GM18508 (cell line): ENCODE measurements at regions not wholly inside any gene's neighbourhood (a gene's known extent, or its start where the extent isn't known, plus 50 kb on each side); places are given as distances from the start of the nearest gene placed in this dataset.
"Not testable (repeated sequence)": the region's sequence is repeated elsewhere in the genome, so short reads cannot be mapped to it uniquely, and the experiment has no call there.

Experiments used
- ATAC-seq: cut with Tn5 transposase; IDR thresholded peaks from one replicate; pipeline ENCODE4 v1.9.1; 2021; ENCODE audit warnings: moderate number of reproducible peaks; ENCODE audit not compliant: insufficient read depth, unreplicated experiment

DNA sequence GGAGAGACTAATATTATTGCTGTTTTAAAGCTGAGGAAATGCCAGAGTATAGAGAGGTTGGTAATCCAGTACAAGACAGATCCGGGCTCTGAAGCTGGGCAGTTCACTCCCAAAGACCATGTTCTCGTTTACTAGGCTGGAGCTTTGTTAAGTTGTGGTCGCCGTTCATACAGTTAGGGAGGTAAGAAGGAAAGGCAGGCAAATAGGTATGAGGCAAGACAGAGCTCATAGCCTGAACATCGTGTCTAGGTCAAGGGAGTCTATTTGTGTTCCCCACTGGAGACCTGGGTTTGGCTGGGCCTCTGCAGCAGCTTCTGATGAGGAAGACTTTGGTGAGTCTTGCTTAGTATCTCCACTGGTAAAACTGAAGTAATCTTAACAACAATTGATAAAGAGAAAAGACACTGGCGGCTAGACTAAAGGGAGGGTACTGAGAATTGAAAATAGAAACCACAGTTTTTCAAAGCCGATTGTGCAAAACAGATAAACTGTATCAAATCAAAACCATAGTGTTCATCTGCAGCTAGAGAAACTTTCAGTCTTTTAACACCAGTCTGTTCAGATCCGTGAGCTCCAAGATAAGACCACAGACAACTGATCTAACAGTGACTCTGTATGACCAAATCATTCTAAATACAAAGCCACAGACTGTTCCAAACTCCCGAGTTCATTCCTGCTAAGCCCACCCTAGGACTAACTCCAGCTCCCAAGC is 217.0 kb upstream of the FAM78B start:
- no peak for ATAC-seq

DNA sequence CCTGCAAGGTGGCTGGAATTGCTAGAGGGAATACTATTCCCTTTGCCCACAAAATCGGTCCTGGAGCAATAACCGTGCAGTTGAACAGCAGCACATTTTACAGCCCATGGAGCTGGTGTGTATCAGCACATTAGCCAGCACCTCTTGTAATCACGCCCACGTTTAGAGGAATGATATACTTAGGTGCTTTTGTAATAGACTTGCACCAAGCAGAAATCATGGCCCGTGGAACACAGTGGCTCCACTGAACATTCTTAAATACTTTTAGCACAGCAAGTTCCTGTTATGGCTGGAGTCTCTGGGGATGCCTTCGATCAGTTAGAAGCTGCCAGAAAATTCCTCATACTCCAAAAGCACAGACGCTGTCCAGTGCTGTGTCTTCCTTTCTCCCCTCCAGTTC is 218.1 kb upstream of the FAM78B start:
- ATAC-seq: no peak

DNA sequence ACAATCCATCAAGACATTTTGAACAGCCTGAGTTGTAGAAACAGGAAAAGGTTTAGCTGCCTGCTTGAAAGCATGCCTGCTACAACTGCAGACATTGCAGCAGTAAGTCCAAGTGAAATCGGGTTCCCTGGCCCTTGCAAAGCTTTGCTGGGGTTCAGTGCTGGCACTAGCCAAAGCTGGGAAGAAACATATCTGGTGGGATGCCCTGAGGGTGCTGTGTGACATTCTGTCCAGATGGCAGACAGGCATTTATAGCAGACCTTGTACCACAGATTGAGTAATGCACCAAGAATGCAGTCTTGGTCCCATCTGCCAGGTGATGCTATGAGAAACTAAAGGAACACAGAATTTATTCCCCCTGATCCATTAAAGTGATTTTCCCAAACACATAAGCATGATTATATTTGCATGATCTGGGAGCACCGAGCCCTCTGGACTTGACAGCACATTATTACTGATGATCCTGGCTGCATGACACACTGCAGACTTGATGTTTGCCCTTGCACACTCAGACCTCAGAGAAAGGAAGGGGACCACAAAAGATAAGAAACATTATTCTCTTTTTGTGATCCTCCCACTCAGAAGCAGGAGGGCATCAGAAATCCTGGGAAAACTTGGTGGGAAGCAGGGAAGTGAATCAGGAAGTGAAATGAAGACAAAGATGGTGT is 223.7 kb upstream of the FAM78B start:
- ATAC-seq: no peak

DNA sequence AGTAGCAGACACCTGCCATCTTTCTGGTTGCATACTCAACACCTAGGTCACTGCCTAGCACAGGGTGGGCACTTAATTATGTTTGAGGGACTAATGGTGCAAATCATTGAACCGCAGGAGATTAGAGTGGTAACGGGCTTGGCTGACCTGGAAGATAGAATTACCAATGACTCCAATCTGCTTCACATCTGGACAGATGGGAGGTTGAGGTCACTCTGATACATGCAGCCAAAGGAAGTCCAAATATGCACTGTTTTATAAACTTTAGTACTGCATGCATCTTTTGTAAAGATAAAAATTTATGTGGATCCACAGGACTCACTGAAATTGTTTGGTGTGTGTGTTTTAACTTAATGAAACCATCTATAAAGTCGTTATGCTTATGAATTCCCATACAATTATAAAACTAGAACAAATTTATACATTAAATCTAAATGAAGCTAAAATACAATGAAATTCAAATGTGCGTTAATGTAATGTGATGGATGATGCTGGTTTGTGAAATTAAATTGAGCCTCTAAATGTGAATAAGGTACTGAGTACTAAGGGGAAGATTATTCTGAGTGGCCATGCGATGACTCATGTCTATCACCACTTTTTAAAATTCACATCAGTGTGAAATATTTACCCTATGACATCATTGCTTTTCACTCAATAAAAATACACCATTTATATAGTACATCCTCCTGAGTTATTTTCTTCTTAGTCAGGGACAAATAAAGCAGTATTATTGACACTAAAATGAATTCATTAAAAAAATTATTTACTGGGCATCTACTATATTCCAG is 224.7 kb upstream of the FAM78B start:
- no peak for ATAC-seq

DNA sequence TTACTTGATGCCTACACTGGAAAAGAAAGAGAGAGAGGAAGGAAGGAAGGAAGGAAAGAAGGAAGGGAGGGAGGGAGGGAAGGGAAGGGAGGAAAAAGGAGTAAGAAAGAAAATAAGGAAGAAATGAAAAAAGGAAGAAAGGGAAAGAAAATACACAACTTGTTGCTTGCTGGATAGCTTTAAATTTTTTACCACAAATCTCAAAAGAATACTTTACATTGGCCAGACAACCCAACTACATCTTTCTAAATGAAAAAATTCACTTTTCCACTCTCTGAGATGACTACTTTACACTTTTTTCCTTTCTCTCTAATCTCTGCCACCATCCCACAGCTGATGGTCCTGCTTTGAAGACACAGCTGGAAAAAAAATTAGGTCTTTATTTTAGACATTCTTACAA is 228.9 kb upstream of the FAM78B start:
- ATAC-seq: no peak

DNA sequence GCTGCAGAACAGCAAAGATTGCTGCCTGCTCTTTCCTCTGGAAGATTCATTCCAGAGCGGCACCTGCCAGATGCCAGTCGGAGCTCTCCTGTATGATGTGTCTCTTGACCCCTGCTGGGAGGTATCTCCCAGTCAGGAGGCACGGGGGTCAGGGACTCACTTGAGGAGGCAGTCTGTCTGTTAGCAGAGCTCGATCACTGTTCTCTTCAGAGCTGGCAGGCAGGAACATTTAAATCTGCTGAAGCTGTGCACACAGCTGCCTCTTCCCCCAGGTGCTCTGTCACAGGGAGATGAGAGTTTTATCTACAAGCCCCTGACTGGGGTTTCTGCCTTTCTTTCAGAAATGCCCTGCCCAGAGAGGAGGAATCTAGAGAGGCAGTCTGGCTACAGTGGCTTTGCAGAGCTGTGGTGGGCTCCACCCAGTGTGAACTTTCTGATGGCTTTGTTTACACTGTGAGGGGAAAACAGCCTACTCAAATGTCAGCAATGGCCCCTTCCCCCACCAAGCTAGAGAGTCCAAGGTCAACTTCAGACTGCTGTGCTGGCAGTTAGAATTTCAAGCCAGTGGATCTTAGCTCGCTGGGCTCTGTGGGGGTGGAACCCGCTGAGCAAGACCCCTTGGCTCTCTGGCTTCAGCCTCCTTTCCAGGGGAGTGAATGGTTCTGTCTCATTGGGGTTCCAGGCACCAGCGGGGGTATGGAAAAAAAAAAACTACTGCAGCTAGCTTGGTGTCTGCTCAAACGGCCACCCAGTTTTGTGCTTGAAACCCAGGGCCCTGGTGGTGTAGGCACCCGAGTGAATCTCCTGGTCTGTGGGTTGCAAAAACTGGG is 242.7 kb upstream of the FAM78B start:
- not testable (repeated sequence) for ATAC-seq

DNA sequence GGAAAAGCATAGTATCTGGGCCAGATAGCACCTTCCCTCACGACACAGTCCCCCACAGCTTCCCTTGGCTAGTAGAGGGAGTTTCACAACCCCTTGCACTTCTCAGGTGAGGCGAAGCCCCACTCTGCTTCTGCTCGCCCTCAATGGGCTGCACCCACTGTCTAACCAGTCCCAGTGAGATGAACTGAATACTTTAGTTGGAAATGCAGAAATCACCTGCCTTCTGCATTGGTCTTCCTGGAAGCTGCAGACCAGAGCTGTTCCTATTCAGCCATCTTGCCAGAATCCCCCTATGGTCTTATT is 243.2 kb upstream of the FAM78B start:
- ATAC-seq: no peak

DNA sequence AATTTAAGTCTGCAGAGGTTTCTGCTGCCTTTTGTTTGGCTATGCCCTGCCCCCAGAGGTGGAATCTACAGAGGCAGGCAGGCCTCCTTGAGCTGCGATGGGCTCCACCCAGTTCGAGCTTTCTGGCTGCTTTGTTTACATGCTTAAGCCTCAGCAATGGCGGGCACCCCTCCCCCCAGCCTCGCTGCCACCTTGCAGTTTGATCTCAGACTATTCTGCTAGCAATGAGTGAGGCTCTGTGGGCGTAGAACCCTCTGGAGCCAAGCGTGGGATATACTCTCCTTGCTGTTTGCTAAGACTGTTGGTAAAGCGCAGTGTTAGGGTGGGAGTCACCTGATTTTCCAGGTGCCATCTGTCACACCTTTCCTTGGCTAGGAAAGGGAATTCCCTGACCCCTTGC is 250.0 kb upstream of the FAM78B start:
- ATAC-seq: not testable (repeated sequence)

DNA sequence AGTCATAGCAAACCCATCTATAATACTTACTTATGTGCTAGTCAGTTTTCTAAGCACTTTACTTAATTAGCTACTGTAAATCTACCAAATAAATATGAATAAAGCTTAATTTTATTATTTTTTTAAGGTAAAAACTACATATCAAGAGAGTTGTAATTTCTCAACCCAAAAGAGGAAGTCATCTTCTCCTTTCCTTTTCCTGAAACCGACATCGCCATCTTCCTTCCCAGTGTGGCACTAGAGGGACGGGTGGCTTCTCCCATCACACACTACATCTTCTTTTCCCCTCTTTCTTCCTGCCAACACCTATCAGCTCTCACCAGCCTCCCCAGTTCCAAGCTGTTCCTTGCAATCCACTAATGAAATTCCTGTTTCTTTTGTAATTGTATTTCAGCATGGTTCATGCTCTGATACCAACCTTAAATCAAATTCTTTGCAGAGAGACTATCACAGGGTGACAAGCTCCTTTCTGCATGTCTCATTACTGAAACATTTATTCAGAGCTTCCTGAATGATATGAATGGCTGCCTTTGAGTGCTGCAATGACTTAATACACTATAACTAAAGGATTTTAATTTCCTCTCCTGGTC is 251.6 kb upstream of the FAM78B start:
- ATAC-seq: no peak

DNA sequence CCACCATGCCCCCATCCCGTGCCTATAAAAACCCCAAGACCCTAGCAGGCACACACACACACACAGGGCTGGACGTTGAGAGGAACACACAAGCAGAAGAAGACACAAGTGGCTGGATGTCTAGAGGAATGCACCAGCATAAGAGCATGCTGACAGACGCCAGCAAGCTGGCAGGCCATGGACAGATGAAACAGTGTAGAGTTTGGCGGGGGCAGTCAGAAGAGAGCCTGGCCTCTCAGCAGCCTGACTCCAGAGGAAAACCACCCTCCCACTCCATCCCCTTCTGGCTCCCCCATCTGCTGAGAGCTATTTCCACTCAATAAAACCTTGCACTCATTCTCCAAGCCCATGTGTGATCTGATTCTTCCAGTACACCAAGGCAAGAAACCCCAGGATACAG is 255.8 kb upstream of the FAM78B start:
- not testable (repeated sequence) for ATAC-seq

DNA sequence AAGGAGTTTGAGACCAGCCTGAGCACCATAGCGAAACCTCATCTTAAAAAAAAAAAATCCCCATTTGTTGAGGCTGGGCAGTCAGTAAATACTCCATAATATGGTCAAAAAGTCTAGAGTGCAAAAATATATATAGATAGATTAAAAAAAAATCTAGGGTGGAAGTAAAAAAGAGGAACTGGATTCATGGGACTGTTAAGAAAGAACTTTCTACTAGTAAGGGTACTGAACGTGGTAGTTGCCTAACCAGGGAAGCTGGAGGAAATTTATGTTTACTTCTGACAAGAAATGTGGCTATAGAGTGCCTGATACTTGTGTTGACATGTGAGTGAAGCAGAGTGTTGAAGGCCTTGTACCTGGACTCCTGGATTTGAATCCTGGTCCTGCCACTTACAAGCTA is 265.9 kb upstream of the FAM78B start:
- no peak for ATAC-seq

DNA sequence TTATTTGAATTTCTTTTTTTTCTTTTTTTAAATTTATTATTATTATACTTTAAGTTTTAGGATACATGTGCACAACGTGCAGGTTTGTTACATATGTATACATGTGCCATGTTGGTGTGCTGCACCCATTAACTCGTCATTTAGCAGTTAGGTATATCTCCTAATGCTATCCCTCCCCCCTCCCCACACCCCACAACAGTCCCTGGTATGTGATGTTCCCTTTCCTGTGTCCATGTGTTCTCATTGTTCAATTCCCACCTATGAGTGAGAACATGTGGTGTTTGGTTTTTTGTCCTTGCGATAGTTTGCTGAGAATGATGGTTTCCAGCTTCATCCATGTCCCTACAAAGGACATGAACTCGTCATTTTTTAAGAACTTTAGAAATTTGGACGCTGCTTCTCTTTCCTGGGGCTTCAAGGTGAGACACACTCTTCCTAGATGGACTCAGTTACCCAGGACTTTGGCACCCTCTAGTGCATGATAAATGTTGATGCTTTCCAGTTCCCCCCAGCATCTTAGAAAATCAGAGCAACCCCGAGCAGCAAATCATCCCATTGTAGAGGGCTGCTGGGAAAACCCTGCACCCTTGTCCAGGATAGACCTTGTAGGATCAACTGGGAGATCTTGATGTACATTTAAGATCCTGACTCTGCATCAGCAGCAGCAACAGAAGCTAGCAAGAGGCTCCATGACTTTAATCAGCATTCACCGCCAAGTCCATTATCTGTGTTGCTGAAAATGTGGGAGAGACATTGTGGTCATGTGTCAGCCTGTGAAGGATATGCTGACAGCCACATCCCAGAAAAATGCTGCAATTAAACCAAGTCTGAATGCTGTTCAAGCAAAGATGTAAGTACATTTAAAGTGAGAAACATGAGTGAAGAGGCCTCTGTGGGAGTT is 266.9 kb upstream of the FAM78B start:
- not testable (repeated sequence) for ATAC-seq

DNA sequence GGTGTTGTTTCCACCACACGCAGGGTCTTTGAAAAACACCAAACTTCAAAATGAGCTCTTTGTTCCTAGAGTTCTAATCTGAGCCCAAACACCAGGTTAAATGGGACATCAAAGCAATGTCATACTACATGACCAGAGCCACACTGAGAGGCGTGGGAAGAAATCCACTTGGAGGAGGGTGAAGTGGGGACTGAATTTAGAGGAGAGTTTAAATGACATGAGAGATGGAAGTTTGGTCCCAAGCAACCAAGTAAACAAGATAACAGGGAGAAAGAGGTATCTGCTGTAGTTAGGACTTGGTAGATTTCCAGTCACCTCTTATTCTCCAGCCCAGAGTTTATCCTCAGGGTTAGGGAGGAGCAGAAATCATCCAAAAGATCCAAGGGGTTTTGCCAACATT is 290.9 kb upstream of the FAM78B start:
- no peak for ATAC-seq

DNA sequence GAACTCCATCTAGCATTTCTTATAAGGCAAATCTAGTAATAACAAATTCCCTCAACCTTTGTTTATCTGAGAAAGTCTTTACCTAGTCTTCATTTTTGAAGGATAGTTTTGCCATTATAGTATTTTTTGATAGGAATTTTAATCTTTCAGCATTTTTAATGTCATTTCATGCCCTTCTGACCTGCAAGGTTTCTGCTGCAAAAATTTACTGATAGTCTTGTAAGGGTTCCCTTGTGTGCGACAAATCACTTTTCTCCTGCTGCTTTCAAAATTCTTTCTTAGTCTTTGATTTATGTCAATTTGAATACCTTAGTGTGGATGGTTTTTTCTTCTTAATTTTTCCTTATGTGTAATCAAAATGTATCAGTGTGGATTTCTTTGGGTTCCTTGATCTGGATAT is 297.5 kb upstream of the FAM78B start:
- no peak for ATAC-seq

DNA sequence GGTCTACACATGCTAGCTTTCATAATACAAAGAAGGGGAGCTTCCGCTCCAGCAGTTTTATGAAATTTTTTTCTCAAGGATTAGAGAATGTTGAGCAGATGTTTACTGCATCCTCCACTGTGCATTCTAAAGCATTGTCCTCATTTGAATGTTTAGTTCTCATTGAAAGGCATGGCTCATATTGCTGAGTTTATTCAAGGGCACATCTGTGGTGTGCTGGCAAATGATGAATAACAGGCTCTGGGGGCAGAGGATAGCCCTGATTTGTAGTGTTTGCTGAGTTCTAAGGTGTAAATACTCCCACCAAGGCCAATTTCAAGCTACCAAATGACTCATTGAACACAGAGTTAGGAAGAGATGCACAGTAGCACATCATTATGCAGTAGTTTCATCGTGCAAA is 303.2 kb upstream of the FAM78B start:
- ATAC-seq: no peak

DNA sequence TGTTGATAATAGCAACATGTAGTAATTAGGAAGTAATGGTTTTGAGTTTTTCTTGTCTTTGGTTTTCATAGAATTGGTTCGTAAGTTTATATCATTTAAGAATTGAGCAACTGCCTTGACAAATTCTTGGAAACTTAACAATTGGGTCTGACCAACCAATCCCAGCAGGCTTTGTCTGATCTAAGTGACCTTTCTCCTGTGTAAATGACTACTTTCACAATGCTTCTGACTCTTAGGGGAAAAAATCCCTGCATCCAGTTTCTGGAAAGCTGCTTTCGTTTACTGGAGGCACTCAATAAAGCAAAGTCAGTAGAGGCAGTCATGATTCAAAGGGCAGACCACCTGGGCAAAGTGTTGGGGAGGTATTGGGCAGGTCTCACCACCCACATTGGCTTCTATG is 303.6 kb upstream of the FAM78B start:
- no peak for ATAC-seq

DNA sequence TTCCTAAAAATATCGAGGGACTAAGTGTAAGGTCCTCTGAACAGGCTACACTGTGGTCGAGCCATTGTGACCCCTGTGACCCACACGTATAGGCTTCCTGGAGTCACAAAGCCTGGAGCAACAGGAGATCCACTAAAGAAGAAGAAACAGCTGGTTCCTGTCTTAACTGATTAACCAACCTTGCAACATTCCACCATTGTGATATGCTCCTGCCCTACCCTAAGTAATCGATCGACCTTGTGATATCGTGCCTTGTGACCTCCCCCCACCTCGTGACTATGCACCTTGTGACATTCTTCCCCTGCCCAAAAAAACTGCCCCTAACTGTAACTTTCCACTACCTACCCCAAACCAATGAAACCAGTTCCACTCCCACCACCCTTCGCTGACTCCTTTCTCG is 304.6 kb upstream of the FAM78B start:
- no peak for ATAC-seq

DNA sequence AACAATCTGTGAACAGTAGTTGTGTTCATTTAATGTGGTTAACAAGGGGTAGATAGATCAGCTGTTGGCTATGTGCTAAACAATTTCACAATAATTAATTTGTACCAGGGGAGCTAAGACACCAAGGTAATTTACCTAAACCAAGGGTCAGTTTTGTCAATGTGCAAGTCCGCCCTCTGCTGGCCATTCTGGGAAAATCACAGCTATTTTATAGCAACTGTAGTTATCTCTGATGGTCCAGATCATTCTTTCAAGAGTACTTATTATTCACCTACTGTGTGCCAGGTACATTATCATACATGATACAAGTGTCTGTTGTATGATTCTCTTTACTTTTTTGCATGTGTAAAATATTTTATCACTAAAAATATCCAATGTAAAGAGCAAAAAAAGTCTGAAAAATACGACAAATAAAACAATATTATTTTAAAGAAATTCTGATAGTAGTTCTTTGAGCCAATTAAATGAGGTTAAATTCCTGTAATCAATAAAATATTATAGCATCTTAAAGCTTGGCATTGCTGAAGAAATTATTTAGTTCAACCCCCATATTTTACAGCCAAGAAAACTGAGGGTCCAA is 312.3 kb upstream of the FAM78B start:
- ATAC-seq: peak; percentile 66

DNA sequence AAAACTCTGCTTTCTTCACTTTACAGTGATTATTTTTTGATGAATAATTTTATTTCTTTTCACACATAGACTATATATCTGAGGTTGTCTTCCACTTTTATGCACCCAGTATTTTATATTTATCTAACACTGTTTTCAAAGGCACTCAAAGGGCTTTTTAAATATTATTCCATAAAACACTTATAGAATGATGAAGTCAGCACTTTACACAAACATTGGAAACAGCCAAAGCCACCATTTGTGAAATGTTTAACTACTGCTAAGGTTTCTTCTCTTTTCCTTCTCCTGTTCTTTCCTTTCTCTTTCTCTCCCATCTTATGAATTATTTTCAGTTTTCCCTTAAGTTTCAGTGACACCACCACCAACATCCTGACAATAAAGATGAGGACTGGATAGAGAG is 317.7 kb upstream of the FAM78B start:
- ATAC-seq: no peak
